ENCODE measurements at regions not wholly inside any gene's neighbourhood (a gene's known extent, or its start where the extent isn't known, plus 50 kb on each side); places are given as distances from the start of the nearest gene placed in this dataset.
"Not testable (repeated sequence)": the region's sequence is repeated elsewhere in the genome, so short reads cannot be mapped to it uniquely, and the experiment has no call there.

DNA sequence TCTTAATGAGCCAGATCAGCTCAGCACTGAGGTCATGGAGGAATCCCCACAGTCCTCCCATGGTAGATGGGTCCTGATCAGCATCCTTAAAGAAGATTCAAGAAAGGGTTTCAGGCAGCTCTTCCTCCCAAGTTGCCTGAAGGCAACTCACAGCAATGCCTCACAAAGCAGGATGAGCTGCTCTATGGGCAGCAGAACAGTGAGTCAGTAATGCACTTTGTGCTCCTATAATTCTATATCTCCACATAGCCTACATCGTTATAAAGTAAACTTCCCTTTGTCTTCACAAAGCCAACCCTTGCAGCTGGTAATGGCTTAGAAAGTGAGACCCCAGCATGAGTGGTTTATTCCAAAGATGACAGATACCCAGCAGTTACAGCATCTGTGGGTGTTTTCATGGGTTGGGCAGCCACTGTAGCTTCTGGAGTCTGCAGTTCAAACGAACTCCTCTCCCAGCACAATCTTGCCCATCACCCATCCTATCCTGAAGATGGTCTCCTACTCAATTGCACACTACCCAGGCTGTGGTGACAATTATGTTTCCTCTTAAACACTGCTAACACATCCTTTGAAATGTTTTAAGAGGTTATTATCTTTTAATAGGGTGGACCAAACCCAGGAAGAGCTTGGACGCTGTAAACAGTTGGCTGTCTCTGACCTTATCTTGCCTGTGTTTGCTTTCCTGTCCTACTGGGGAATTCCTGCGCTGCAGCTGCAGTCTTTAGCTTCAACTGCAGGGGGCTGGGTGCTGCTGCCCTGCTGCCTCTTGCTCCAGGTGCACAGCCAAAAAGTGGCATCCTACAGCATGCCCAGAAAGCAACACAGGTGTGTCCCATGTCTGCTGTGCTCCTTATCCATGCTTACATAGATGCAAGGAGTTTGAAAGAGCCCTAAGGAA lies 286.9 kb downstream of the ANAPC1 start:
- not testable (repeated sequence) for DNase-seq

DNA sequence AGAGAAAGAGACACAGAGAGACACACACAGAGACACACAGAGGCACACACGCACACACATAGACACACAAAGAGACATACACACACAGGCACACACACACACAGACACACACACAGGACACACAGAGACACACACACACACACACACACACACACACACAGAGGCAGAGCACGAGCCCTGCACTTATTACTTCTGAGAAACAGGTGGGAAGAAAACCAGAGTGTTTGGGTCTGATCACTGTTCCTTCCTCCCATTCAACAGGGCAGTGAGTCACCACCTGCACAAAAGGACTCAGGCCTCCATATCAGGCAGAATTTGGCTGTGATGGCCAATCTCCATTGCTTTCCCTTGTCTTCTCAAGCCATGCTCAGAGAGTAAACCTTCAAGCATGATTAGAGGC lies 285.0 kb downstream of the ANAPC1 start:
- not testable (repeated sequence) for DNase-seq

DNA sequence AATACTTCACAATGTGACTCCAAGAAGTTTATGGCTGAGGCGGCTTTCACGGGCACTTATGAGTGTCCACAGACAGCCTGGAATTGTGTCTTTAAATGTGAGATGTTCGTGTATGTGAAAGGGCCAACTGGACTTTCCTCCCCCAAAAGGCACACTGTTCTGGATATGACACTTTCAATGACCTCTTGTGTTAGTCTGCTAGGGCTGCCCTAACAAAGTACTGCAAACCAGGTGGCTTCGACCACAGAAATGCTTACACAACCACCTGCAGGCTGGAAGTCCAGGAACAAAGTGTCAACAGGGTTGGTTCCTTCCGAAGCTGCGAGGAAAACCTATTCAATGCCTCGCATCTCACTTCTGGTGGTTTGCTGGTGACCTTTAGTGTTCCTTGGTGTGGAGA lies 281.7 kb downstream of the ANAPC1 start:
- DNase-seq, result not testable (repeated sequence)

GRCh38 chr2:111605798-111606197 lies 278.2 kb downstream of the ANAPC1 start:
- not testable (repeated sequence) for DNase-seq

GRCh38 chr2:111606632-111607031 lies 277.4 kb downstream of the ANAPC1 start:
- DNase-seq, result not testable (repeated sequence)

DNA sequence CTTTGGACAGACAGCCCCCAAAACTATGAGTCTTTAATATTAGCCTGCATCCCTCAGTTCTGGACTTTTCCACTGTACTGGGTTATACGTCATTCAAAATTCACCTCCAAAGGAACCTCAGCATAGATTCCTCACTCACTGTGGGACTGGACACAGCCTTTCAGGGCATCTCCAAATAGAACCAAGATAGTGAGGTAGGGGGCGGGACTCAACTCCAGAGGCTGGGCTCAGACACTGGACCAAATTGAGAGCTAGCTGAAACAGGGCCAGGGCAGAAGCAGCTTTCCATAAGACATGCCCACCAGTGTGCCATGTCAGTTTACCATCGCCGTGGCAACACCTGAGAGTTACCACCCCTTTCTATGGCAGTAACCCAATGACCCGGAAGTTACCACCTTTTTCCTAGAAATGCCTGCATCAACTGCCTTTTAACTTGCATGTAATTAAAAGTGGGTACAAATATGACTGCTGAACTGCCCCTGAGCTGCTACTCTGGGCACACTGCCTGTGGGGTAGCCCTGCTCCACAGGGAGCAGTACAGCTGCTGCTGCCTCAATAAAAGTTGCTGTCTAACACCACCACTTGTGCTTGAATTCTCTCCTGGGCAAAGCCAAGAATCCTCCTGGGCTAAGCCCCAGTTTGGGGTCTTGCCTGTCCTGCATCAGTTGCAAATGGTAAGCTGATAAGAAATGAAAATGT lies 274.7 kb downstream of the ANAPC1 start:
- DNase-seq, result not testable (repeated sequence)

DNA sequence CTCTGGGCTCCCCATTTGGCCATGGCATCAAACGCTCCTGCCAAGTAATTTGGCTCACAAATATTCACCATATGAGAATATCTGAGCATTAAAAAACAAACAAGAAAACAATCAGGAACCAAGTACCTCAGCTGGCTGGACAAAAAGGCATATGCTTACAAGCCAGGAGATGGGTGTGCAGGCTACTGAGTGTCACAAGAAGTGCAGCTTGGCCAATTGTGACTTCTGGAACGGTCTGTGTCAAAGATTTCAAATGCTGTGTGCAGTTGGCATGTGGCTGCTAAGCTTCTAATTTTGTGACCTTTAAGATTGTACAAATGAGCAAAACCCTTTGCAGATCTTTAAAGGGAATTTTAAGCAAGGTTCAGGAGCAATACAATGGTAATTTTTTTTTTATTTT lies 274.0 kb downstream of the ANAPC1 start:
- not testable (repeated sequence) for DNase-seq

- no peak for DNase-seq
Measured at GRCh38 chr2:111616651-111617218, 267.3 kb downstream of the ANAPC1 start.

GRCh38 chr2:111617299-111618225 lies 266.4 kb downstream of the ANAPC1 start:
- no peak for DNase-seq

GRCh38 chr2:111618226-111618977 lies 265.6 kb downstream of the ANAPC1 start:
- no peak for DNase-seq

GRCh38 chr2:111618978-111619902 lies 264.8 kb downstream of the ANAPC1 start:
- DNase-seq, result no peak

- DNase-seq, result no peak
Measured at GRCh38 chr2:111620281-111620680, 263.7 kb downstream of the ANAPC1 start.

- DNase-seq, result no peak
Measured at GRCh38 chr2:111622859-111623258, 261.1 kb downstream of the ANAPC1 start.

DNA sequence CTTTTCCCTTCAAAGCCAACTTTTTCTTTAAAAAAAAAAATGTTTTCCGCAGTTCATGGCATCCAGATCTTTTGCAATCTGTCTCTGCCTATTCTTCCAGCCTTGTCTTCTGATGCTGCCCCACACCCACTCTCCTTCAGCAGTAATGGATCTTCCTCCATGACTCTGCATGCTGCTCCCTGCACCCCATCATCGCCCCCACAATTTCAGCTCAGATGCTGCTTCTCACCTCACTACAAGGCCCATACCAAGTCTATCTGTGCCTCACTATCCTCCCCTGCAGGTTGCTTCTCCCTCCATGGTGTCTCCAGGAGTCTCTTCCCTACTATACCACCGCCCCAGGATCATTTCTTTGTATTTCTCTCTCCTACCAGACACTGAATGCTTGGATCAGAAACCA lies 260.6 kb downstream of the ANAPC1 start:
- DNase-seq, result no peak

DNA sequence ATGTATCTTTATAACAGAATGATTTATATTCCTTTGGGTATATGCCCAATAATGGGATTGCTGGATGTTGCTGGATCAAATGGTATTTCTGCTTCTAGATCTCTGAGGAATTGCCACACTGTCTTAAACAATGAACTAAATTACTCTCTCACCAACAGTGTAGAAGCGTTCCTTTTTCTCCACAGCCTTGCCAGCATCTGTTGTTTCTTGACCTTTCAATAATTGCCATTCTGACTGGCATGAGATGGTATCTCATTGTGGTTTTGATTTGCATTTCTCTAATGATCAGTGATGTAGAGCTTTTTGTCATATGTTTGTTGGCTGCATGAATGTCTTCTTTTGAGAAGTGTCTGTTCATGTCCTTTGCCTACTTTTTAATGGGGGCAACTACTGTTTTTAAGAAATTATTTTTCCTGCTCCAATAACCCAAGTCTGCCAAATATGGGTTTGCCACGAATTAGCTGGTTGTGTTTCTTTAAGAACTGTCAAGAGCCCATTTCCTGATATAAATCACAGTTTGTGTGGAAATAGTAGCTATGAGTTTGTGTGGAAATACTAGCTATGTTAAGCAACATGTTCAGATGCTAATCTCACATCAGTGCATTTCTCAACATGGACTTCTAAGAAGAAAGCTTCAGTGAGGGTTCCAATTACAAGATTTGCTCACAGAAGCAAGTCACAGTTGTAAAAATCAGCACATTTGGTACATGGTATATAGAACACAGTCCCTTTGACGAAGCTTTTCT lies 259.4 kb downstream of the ANAPC1 start:
- DNase-seq, result no peak

- not testable (repeated sequence) for DNase-seq
Measured at GRCh38 chr2:111625157-111625537, 258.8 kb downstream of the ANAPC1 start.

GRCh38 chr2:111626037-111626864 lies 257.7 kb downstream of the ANAPC1 start:
- DNase-seq, result no peak

DNA sequence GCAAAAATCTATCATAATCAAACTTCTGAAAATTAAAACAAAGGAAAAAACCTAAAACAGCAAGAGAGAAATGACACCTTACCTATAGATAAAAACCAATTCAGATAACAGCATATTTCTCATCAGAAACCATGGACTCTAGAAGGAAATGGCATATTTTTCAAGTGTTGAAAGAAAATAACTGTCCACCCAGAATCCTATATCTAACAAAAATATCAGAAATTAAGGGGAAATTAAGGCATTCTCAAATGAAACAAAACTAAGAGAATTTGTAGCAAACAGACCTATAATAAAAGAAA lies 257.2 kb downstream of the ANAPC1 start:
- DNase-seq, result no peak

DNA sequence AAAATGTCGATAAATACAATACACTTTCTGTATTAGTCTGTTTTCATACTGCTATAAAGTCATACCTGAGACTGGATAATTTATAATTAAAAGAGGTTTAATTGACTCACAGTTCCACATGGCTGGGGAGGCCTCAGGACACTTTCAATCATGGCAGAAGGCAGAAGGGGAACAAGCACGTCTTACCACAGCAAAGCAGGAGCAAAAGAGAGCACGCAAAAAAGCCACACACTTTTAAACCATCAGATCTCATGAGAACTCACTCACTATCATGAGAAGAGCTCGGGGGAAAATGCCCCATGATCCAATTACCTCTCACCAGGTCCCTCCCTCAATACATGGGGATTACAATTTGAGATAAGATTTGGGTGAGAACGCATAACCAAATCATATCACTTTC lies 256.7 kb downstream of the ANAPC1 start:
- no peak for DNase-seq

Measured in activated naive CD4-positive, alpha-beta T cell treated with anti-CD3 and anti-CD28 coated beads, Interleukin-2, amount 50 U/mL, for 16 hours (primary cell).